Fibroblast of lung (primary cell): ENCODE measurements at regions not wholly inside any gene's neighbourhood (a gene's known extent, or its start where the extent isn't known, plus 50 kb on each side); places are given as distances from the start of the nearest gene placed in this dataset.

ENCODE experiments used
- CTCF ChIP-seq, 2 donors: IDR thresholded peaks in 1 of 2; conservative IDR thresholded peaks in 1 of 2; 1 replicate in 1 of 2; 2 replicates in 1 of 2; pipeline ENCODE4 v1.5.1; 2011 to 2012; ENCODE audit warnings: low read length in 2 of 2, control low read depth in 1 of 2, inconsistent platforms in 1 of 2, low read depth in 1 of 2, mild to moderate bottlenecking in 1 of 2
- EZH2 ChIP-seq: IDR thresholded peaks from 2 replicates; pipeline ENCODE4 v1.5.1; 2012; ENCODE audit warnings: low read length, control low read depth, mild to moderate bottlenecking; ENCODE audit errors: missing control alignments

- TF ChIP-seq CTCF (conservative IDR thresholded peaks at IDR 0.05 in 1 of 2, IDR thresholded peaks at IDR 0.05 in 1 of 2; ENCODE audit: low read depth in 1 of 2, low read length in 2 of 2) (peak in 1 of 2 donors; percentile 32), EZH2 (no peak)
These were observed 404.1 kb upstream of the MKI67 start for GRCh38 chr10:128530301-128530700.
